ENCODE measurements at regions not wholly inside any gene's neighbourhood (a gene's known extent, or its start where the extent isn't known, plus 50 kb on each side); places are given as distances from the start of the nearest gene placed in this dataset.

DNA sequence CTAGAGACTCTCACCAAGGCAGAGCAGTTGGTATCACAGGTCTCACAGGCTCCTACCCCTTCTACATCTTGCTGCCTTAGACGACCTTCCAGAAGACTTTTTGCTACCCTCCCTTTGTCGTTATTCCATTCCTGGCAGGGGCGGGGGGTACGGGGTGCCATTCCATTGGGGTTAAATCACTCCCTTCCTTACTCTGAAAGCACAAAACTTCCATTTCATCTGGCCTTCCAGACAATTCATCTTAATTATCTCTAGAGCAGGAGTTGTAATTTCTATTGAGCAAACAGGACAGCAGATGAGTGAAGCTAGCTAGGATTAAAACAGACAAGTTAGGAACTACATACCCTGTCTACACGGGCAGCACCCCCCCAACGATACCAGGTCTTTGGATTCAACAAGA, 276.2 kb upstream of the TANK start:
- TF ChIP-seq, protein P1, sequence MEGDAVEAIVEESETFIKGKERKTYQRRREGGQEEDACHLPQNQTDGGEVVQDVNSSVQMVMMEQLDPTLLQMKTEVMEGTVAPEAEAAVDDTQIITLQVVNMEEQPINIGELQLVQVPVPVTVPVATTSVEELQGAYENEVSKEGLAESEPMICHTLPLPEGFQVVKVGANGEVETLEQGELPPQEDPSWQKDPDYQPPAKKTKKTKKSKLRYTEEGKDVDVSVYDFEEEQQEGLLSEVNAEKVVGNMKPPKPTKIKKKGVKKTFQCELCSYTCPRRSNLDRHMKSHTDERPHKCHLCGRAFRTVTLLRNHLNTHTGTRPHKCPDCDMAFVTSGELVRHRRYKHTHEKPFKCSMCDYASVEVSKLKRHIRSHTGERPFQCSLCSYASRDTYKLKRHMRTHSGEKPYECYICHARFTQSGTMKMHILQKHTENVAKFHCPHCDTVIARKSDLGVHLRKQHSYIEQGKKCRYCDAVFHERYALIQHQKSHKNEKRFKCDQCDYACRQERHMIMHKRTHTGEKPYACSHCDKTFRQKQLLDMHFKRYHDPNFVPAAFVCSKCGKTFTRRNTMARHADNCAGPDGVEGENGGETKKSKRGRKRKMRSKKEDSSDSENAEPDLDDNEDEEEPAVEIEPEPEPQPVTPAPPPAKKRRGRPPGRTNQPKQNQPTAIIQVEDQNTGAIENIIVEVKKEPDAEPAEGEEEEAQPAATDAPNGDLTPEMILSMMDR (IDR thresholded peaks at IDR 0.05) = no peak
- TF ChIP-seq EZH2 (IDR thresholded peaks at IDR 0.05; ENCODE audit: borderline replicate concordance, insufficient read depth, low read depth, low read length, poor library complexity, severe bottlenecking) = no peak

Data from B cell (primary cell).